Right lobe of liver (tissue), 6 donors: ENCODE measurements at regions not wholly inside any gene's neighbourhood (a gene's known extent, or its start where the extent isn't known, plus 50 kb on each side); places are given as distances from the start of the nearest gene placed in this dataset.

Experiments
- ATAC-seq, 4 donors: fragments of 200-7000 bp; cut with Tn5 transposase; one replicate each; pipeline ENCODE4 v1.9.1; 2020; ENCODE audit warnings: mild to moderate bottlenecking in 4 of 4, moderate library complexity in 4 of 4
- DNase-seq, 3 donors: peaks; one replicate each; pipeline ENCODE4 v3.0.0-alpha.2; 2020
- H3K27ac ChIP-seq, 3 donors: fragments of 200-600 bp; one replicate each; pipeline ENCODE4 v1.8.0; 2022
- H3K27me3 ChIP-seq, 2 donors: fragments of 200-600 bp; one replicate each; pipeline ENCODE4 v1.8.0; 2022
- H3K36me3 ChIP-seq, 4 donors: fragments of 200-600 bp; sonication (generic) in 1 of 4; one replicate each; pipeline versions ENCODE4 v1.5.1 to v1.8.0; 2017 to 2022; ENCODE audit warnings: control low read depth in 1 of 4
- H3K4me1 ChIP-seq, 4 donors: fragments of 200-600 bp; sonication (generic) in 1 of 4; one replicate each; pipeline versions ENCODE4 v1.5.1 to v1.8.0; 2017 to 2022; ENCODE audit warnings: control low read depth in 1 of 4
- H3K4me3 ChIP-seq, 3 donors: fragments of 200-600 bp; one replicate each; pipeline ENCODE4 v1.8.0; 2022
- H3K9me3 ChIP-seq, 4 donors: fragments of 200-600 bp; sonication (generic) in 1 of 4; one replicate each; pipeline versions ENCODE4 v1.5.1 to v1.8.0; 2017 to 2022; ENCODE audit warnings: control low read depth in 1 of 4
- POLR2A ChIP-seq: fragments of 450-650 bp; IDR thresholded peaks from one replicate; pipeline ENCODE4 v1.6.1; 2017; ENCODE audit warnings: antibody characterized with exemption, mild to moderate bottlenecking
- WGBS: methylation state at CpG from one replicate; pipeline ENCODE4 v1.1.6; 2018; ENCODE audit warnings: low coverage, low lambda C conversion rate; ENCODE audit not compliant: insufficient coverage; ENCODE audit errors: missing lambda C conversion rate; 5-methylcytosine and 5-hydroxymethylcytosine counted together
- intact Hi-C, 2 donors: fragments of 100-400 bp; cut with DNase I; formaldehyde crosslinking; loops; one replicate each; pipeline versions ENCODE4 v1.11.2 to v1.14.1; 2022
- TF ChIP-seq, protein P1 (sequence below), 4 donors: fragments of 200-600 bp in 3 of 4; fragments of 450-650 bp in 1 of 4; IDR thresholded peaks; one replicate each; pipeline versions ENCODE4 v1.5.1 to v1.8.0; 2016 to 2022; ENCODE audit warnings: antibody characterized with exemption in 4 of 4, mild to moderate bottlenecking in 2 of 4
- donor health status: DM: no; HTN: yes; CAD: no.
- donor health status: DM: no; HTN: no; CAD: no.
- donor health status: DM: no; HTN: no; CAD: no.
- donor health status: DM: no; HTN: yes; CAD: no.
- donor health status: DM: no; HTN: yes; CAD: no.

- Histone ChIP-seq H3K4me1 (peaks cover 0 to 17% (median 0%) of the 10 kb centered on the region in 4 donors), H3K9me3 (no peaks in the 10 kb centered on the region), H3K4me3 (no peak overlapping the region), H3K27ac (no peak overlapping the region), H3K36me3 (peaks cover 0 to 3% (median 0%) of the 10 kb centered on the region in 4 donors), H3K27me3 (no peaks in the 10 kb centered on the region)
- ATAC-seq: no peak
- intact Hi-C loops: no loop called here
- DNase-seq: no peak
- TF ChIP-seq POLR2A: no peak
- TF ChIP-seq, protein P1, sequence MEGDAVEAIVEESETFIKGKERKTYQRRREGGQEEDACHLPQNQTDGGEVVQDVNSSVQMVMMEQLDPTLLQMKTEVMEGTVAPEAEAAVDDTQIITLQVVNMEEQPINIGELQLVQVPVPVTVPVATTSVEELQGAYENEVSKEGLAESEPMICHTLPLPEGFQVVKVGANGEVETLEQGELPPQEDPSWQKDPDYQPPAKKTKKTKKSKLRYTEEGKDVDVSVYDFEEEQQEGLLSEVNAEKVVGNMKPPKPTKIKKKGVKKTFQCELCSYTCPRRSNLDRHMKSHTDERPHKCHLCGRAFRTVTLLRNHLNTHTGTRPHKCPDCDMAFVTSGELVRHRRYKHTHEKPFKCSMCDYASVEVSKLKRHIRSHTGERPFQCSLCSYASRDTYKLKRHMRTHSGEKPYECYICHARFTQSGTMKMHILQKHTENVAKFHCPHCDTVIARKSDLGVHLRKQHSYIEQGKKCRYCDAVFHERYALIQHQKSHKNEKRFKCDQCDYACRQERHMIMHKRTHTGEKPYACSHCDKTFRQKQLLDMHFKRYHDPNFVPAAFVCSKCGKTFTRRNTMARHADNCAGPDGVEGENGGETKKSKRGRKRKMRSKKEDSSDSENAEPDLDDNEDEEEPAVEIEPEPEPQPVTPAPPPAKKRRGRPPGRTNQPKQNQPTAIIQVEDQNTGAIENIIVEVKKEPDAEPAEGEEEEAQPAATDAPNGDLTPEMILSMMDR (IDR thresholded peaks at IDR 0.05): no peak
- WGBS: 96% methylated on average over 3 of the region's 3 CpGs
Measured at GRCh38 chr2:74044999-74045398, 60.3 kb downstream of the TET3 start.

DNA sequence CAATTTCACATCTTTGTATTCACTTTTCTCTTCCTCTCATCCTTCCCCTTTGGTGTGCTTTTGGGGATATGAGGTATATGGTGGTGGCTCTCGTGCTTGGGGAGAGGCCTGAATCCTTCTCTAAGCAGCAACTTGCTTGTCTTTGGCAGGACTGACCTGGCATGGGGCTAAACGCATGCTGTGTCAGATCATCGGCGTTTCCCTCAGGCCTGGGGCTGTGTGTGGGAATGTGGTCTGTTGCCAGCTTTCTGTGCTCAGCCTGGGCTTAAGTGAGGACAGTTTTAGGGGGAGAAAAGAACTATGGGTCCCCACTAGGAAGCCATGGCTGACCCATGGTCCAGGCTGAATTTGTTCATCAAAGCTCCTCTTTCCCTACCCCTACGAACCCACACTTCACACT is 60.7 kb downstream of the TET3 start:
- H3K36me3 ChIP-seq: peaks cover 0 to 3% (median 0%) of the 10 kb centered on the region in 4 donors
- peaks cover 0 to 17% (median 0%) of the 10 kb centered on the region in 4 donors for H3K4me1 ChIP-seq
- no peaks in the 10 kb centered on the region for H3K27me3 ChIP-seq
- no peak overlapping the region for H3K27ac ChIP-seq
- ATAC-seq: no peak
- WGBS: 84% methylated on average over 3 of the region's 5 CpGs
- H3K9me3 ChIP-seq: no peaks in the 10 kb centered on the region
- no peak for DNase-seq
- intact Hi-C loops: no loop called here
- no peak overlapping the region for H3K4me3 ChIP-seq
- no peak for TF ChIP-seq POLR2A
- TF ChIP-seq, protein P1 (IDR thresholded peaks at IDR 0.05): no peak

- H3K4me3 ChIP-seq: no peak overlapping the region
- intact Hi-C loops: no loop called here
- DNase-seq (no peak), ATAC-seq (peak in 1 of 4 donors; percentile 6)
- H3K27ac ChIP-seq: no peak overlapping the region
- H3K36me3 ChIP-seq: peaks cover 0 to 3% (median 0%) of the 10 kb centered on the region in 4 donors
- H3K9me3 ChIP-seq: no peaks in the 10 kb centered on the region
- H3K4me1 ChIP-seq: peaks cover 0 to 17% (median 0%) of the 10 kb centered on the region in 4 donors
- TF ChIP-seq, protein P1 (IDR thresholded peaks at IDR 0.05): no peak
- TF ChIP-seq POLR2A: no peak
- WGBS: 73% methylated on average over 2 of the region's 17 CpGs
- H3K27me3 ChIP-seq: no peaks in the 10 kb centered on the region
Measured at GRCh38 chr2:74046441-74046840, 61.7 kb downstream of the TET3 start.

DNA sequence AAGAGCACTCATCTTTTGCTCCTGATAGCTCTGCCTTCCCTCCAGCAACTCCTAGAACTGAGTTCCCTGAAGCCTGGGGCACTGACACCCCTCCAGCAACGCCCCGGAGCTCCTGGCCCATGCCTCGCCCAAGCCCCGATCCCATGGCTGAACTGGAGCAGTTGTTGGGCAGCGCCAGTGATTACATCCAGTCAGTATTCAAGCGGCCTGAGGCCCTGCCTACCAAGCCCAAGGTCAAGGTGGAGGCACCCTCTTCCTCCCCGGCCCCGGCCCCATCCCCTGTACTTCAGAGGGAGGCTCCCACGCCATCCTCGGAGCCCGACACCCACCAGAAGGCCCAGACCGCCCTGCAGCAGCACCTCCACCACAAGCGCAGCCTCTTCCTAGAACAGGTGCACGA is 62.4 kb downstream of the TET3 start:
- no peak overlapping the region for H3K4me3 ChIP-seq
- no peak for ATAC-seq
- no peaks in the 10 kb centered on the region for H3K27me3 ChIP-seq
- H3K4me1 ChIP-seq: peaks cover 0 to 17% (median 0%) of the 10 kb centered on the region in 4 donors
- TF ChIP-seq, protein P1 (IDR thresholded peaks at IDR 0.05): no peak
- TF ChIP-seq POLR2A: no peak
- no peak for DNase-seq
- no peak overlapping the region for H3K27ac ChIP-seq
- peaks cover 0 to 3% (median 0%) of the 10 kb centered on the region in 4 donors for H3K36me3 ChIP-seq
- no peaks in the 10 kb centered on the region for H3K9me3 ChIP-seq
- intact Hi-C loops: no loop called here
- 89% methylated on average over 3 of the region's 14 CpGs for WGBS

GRCh38 chr2:74048147-74048546 is 63.4 kb downstream of the TET3 start:
- Histone ChIP-seq H3K9me3 (no peaks in the 10 kb centered on the region), H3K4me1 (peaks cover 0 to 15% (median 0%) of the 10 kb centered on the region in 4 donors), H3K27ac (no peak overlapping the region), H3K4me3 (no peak overlapping the region), H3K27me3 (no peaks in the 10 kb centered on the region), H3K36me3 (peaks cover 0 to 3% (median 0%) of the 10 kb centered on the region in 4 donors)
- DNase-seq: no peak
- TF ChIP-seq, protein P1 (IDR thresholded peaks at IDR 0.05): no peak
- TF ChIP-seq POLR2A: no peak
- intact Hi-C loops: no loop called here
- no peak for ATAC-seq
- WGBS: 88% methylated on average over 1 of the region's 7 CpGs
